HG03558 (cell line): ENCODE measurements at regions not wholly inside any gene's neighbourhood (a gene's known extent, or its start where the extent isn't known, plus 50 kb on each side); places are given as distances from the start of the nearest gene placed in this dataset.
"Not testable (repeated sequence)": the region's sequence is repeated elsewhere in the genome, so short reads cannot be mapped to it uniquely, and the experiment has no call there.

ENCODE experiments used
- ATAC-seq: cut with Tn5 transposase; IDR thresholded peaks from one replicate; pipeline ENCODE4 v1.9.1; 2021; ENCODE audit warnings: moderate number of reproducible peaks; ENCODE audit not compliant: unreplicated experiment; ENCODE audit errors: extremely low read depth

DNA sequence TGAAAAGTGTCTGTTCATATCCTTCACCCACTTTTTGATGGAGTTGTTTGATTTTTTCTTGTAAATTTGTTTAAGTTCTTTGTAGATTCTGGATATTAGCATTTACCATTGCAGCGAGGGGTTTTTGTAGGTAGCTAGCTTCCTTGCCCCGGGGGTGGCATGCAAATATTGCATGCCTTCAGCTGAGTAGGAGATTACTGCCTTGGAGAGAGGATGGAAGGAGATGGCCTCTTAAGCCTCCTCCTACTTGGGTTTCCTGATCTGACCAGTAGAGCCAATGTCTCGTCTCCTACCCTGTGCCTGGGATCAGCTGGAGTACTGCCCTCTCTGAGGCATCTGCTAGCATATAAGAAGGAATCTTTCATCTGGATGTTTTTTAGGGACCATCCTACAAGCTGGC, 134.4 kb upstream of the CCND2 start:
- ATAC-seq: no peak

DNA sequence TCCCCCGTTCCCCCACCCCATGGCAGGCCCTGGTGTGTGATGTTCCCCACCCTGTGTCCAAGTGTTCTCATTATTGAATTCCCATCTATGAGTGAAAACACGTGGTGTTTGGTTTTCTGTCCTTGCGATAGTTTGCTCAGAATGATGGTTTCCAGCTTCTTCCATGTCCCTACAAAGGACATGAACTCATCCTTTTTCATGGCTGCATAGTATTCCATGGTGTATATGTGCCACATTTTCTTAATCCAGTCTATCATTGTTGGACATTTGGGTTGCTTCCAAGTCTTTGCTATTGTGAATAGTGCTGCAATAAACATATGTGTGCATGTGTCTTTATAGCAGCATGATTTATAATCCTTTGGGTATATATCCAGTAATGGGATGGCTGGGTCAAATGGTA, 135.0 kb upstream of the CCND2 start:
- ATAC-seq: not testable (repeated sequence)

DNA sequence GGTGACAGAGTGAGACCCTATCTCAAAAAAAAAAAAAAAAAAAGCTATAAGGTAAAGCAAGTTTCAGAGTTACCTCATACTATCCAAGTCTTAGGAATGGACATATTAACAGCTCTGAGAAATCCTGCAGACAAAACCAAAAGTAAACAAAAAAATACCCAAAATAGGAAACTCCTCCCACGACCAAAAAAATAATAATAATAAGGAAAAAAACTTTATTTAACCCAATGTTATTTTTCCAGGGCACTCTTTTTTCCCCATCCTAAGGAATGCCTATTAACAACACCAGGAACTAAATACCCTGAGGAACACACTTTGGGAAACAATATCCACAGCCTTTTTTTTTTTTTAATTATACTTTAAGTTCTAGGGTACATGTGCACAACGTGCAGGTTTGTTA, 135.5 kb upstream of the CCND2 start:
- no peak for ATAC-seq

DNA sequence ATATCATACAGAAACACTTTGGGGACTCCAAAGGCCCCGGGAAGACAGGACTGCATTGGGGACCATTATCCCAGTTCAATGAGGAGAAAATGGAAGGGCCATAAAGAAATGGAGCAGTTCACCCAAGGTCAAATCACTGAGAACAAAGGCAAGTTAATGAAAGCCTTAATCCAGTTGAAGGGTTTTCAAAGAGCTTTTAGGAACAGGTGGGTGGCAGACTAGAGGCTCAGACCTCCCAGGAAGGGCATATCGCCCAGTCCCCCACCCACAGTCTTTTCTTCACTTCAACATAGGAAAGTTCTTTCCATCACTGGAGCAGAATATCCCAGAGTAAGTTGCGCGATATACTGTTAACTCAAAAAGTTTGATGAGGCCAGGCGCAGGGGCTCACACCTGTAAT, 136.1 kb upstream of the CCND2 start:
- ATAC-seq: no peak

DNA sequence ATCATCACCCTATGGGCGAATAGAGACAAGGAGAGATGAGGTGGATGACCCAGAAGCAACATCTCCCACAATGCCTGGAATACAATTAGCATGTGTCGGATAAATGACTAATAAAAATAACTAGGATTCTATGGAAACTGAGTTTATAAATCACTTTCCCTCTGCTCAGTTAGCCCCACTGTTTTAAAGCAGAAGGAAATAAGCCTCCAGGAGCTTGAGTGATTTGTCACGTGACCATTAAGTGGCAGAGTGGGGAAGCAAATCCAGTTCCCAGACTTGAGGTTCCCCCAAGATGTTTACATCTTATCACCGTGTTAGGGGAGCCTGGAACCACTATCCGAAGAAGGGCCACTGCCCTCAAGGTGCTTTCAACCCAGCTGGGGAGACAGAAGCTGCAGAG, 136.5 kb upstream of the CCND2 start:
- ATAC-seq: no peak

DNA sequence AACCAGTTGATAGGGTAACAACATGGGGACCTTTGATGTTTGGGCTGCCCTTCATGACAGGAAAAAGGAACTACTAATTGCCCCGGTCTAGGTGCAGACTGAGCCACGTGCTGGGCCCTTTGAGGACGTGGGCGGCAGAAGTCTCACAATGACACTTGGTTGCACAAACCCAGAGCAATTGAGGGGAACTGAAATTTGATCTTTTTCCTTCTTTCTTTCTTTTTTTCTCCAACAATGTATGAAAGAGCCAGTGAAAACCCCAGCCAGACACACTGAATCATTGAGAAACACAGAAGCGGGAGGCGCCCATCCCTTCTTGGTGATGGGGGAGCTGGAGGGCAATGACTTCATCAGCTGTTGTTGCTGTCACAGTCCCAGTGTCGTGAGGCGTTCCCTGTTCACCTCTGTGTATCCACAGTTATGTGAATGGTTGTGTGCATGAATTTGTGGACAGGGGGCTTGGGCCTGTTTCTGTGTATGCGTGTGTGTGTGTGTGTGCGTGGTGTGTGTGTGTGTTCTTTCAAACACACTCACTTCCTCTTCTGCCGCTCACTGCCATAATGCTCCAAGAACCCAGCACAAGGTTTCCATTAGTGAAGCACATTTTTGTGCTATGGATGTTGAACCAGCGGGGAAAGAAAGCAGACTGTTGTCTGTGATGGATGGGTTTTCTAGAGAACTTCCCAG, 137.5 kb upstream of the CCND2 start:
- no peak for ATAC-seq

DNA sequence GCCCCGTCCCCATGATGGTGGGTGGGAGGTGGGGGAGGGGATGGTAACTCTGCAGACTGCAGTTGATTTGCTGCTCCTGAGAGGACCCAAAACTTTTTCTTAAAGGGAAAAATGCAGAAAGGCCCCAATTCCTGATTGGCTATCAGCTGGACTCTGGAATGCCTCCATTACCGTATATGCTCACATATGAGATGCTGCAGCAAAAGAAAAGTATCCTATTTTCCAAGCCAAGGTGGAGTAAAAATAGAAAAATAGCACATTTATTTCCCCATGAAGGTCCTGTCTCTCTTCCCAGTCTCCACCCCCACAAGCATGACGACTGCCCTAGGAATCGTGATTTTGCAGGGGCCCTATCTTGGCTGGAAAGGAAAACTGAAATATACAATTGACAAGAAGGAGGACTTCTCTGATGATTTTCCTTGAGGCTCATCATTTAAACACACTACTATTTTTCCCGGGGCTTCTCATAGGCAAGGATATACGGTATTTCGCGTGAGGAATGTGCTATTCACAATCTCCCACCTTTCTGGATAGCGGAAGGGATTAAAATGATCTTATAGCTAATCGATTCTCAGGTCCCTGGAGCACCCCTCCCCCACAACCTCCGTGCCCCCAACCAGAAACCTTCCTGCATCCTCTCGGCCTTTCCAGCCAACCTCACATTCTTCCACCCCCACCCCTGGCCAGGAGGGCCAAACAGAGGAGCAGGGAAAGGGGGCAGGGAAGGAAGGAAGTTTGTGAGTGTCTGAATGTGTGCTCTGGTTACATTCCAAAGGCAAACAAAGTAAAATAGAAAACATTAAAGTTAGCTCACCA, 138.9 kb upstream of the CCND2 start:
- ATAC-seq: no peak

DNA sequence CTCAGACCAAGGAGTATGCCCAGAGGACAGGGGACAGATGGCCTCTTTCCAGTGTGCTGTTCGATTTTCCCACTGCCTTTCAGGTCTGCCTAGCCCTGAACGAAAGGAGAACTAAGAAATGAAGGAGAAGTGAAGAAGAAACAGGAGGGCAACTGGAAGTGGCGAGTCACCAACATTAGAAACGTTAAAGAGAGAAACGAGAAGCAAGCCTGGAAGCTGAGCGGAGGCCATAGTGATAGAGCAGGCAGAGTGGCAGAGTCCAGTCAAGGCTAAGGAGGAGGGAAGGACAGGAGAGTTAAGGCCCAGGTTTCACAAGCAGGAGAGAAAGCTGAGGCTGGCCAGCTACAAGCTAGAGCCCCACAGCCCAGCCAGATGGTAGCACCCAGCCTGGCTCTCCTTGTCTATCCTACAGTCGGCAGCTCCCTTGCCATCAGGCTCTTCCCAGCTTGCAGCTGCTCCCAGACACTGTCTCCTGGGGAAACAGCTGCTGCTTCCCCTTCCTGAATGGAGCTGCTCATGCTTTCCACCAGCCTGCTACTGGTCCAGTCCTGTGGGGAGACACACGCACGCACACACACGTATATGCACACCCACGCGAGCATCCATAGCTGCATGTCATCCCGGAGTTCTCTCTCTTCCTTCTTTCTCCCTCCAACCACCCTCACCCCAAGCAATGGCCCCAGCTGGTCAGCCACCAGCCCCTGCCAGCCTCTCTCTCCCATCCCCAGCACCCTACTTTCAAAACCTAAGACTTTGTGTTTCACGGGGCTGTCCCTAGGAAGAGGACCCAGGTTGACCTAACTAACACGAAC, 139.7 kb upstream of the CCND2 start:
- ATAC-seq: no peak

DNA sequence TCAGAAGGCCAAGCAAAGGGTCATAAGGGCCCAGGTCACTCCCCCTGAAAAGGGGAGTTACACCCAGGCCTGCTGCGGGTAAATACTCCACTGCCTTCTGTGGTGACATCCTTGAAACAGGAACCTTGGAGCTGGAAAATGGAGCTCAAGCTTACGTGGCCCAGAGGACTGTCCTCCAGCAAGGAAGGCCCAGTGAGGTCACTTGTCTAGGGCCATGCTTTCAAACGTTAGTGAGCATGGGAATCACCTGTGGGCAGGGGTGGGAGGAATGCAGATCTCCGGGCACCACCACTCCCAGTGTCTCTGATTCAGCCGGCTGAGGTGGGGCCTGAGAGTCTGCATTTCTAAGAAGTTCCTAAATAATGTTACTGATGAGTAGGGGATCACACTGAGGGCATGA, 140.5 kb upstream of the CCND2 start:
- ATAC-seq: no peak

DNA sequence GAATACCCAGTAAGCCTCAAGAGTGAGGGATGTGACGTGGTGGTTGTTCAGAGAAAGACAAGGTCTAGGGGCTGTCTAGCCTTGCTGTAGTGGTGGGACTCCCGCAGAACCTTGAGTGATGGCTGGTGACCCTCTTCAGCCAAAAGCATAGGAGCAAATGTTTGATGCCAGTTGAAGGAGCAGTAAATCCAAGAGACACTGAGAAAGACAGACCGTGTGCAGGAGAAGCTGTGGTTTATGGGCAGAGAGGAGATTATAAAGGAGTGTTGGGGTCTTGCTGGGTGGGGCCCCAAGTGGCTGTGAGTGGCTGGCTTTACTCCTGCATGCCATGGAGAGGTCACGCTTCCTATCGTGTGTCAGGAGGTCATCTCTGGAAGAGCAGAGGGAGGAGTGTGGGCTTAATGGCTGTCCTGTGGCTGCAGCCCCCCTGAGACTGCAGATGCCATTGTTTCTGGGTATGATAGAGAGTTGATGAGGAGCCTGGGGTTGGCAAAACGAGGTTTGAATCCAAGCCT, 152.0 kb upstream of the CCND2 start:
- no peak for ATAC-seq

DNA sequence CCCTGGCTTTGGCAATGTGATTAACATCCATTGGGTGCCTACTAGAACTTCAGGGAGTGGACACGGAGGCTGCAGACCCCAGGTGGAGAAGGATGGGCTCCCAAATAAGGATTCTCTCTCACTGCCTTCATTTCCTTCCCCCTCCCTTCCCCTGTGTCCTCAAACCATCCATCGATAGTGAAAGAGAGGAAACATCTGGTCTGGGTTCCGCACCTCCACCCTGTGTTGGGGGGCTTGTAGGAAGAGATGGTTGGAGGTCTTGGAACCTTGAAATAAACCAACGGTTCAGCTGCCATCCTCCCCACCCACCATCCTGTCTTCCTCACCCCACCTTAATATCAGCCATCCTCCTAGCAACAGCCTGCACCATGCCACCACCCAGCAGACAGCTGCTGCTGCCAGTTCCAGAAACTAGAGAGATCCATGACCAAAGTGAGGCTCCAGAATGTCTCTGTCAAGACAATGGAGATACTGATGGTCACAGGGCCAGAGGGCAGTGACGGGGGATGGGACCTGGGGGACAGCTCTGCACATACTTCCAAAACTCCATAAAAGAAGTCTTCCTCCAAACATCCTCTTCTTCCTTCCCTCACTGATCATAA, 153.1 kb upstream of the CCND2 start:
- no peak for ATAC-seq

DNA sequence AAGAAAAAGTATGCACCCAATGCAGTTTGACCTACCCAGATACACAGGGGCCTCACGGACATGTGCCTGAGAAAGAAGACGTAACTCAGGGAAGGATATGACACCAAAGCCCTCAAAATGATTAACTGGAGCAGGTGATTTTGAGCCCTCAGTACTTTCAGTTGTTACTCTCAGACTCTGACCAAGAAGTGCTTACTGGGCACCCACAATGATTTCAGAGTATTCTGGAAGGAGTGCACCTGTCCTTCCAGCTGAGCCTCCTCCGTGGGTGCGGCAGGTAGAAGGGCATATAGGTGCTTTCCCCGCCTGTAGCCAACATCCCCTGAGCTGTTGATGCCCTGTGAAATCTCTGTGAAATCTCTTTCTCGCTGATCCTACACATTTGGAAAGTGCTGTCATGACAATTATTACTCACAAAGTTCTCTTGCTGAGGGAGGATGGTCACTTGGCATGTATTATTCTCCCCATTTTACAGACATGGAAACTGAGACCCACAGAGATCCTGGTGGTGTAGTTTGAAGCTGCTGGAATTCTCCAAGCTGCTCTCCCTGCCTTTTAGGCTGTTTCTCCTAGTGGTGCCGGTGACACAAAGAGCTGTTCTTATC, 154.3 kb upstream of the CCND2 start:
- ATAC-seq: peak; percentile 58

DNA sequence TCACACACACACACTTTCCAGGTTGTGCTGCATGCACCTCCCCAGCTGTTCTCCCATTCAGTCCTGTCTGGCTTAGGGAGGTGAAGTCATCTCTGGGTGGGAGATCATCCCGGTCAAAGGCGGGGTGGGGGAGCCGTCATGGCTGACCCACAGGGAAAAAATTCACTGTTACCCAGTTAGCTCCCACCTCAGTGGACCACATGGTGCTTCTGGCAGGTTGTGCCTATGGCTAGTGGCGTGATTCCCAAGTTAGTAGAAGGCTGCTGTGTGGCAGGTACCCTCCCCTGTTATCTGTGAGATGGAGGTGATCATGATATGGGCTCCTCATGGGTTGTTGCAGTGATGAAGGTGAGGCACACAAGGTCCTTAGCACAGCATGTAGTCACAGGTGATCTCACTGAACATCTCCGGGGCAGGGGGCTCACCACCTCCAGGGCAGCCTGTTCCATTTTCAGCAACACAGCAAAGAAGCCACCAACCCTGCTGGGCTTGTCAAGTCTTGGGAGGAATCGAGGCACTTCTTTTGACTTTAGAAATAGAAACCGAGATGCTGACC, 154.9 kb upstream of the CCND2 start:
- no peak for ATAC-seq

DNA sequence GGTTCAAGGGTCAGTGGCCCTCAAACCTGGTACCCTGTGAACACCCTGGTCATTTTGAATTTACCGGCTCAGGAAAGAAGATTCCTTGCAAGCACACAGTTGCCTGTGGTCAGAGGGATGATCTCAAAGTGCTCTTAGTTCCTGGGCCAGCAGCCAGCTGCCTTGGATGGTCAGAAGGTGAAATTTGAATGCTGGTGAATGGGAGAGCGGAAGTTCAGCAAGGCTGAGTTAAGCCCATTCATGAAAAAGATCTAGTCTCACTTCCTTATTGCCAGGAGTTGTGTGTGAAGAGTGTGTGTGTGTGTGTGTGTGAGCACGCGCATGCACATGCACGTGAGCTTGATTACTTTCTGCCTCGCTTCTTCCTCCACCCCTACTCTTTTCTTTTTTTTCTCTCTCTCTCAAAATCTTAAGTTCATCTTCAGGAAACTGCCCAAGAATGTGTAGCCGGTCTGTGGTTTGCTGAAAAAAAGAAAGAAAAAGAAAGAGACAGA, 155.5 kb upstream of the CCND2 start:
- no peak for ATAC-seq

DNA sequence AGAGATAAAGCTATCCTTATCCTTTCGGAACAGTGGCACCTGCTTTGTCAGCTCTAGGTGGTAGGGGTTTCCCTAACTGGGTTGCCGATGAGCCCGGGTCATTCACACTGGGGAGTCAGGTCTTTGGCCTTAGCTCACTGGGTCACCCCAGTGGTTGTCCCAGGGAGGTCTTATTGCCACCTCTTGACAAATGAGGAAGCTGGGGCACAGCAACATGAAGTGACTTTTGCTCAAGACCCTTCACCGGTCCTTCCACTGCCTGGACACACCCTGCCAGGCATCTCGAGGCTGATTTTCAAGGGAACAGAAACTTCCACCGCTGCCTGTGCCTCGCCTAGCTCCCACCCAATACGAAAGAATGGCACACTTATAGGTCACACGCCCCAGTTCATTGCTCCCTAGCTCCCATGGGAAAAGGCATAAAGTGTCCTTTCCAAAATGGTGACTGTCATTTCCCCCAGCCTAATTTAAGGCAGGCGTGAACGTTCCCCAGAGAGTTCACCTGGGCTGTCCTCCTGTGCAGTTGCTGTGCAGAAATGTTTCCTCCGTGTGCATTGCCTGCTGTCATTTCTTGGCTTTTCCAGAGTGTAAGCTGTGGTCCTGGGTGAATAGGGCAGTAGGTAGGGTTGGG, 156.1 kb upstream of the CCND2 start:
- no peak for ATAC-seq

DNA sequence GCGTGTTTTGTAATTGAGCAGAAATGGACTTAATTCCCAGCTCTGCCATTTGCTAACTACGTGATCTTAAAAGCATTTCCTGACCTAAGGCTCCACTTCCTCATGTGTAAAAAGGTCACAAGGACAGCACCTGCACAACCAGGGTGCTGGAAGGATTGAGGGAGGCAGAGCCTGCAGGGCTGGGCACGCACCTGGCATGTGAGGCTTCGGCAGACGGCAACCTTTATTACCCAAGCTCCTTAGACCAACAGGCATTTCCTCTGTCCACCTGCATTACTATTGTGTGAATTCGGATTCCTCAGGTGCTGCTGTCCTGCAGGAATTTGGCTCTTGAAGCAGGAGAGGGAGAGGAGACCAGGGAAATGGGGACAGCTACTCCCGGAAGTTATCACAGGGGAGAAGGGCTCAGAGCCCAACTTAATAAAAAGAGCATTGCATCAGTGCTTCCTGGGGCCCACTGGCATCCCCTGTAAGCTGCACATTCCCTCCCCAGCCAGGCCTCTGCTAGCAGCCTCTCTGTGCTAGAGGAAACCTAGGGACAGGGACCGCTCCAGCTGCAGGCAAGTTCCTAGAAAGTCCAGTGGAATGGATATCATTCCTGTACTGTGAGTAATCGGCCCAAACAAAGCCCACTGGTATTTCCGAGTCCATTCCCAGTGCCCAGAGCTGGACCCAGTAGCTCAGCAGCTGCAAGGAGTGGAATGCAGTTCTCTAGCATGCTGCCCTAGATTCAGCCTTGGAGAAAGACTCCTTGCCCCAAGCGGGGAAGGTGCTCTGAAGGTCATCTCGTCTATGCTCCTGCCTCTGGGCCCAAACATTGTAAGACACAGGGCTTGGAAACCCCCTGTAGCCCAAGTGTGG, 157.1 kb upstream of the CCND2 start:
- ATAC-seq: no peak

DNA sequence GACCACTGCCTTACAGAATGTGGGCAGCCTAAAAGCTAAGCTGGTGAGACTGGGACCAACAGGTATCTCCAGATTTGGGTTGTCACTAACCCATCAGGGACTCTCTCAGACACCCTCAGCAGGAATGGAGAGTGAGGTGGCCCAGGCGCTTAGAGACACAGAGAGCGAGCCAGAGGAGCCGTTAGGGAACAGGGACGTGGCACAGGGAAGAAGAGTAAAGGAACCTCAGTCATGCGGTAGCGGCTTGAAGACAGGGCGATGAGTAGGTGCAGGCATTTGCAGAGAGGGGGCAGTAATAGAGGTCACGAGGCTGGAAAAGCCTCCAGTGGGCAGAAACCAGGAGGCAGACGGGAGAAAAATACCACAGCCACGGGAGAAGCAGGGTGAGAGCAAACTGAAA, 158.0 kb upstream of the CCND2 start:
- no peak for ATAC-seq

DNA sequence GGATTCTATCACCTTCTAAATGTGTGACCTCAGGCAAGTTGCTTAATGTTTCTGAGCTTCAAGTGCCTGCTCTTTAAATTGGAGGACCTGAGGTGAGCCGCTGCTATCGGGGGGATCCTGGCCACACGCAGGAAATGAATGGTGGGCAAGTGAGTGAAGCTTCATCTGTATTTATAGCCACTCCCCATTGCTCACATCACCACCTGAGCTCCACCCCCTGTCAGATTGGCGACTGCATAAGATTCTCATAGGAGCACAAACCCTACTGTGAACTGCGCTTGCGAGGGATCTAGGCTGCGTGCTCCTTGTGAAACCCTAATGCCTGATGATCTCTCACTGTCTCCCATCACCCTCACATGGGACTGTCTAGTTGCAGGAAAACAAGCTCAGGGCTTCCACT, 158.6 kb upstream of the CCND2 start:
- ATAC-seq: no peak
